KMS-11 (cell line): ENCODE measurements at regions not wholly inside any gene's neighbourhood (a gene's known extent, or its start where the extent isn't known, plus 50 kb on each side); places are given as distances from the start of the nearest gene placed in this dataset.

ENCODE experiments used
- H2AFZ ChIP-seq: fragments of 200-600 bp; sonication (generic); 2 replicates; pipeline ENCODE4 v1.6.1; 2016; ENCODE audit warnings: antibody characterized with exemption, mixed run types, low read depth
- H3K27ac ChIP-seq: fragments of 200-600 bp; sonication (generic); 2 replicates; pipeline ENCODE4 v1.6.1; 2016; ENCODE audit warnings: mild to moderate bottlenecking, mixed run types
- H3K27me3 ChIP-seq: fragments of 200-600 bp; sonication (generic); 2 replicates; pipeline ENCODE4 v1.6.1; 2017; ENCODE audit warnings: mild to moderate bottlenecking, low read depth, mixed run types, moderate library complexity; ENCODE audit not compliant: insufficient read depth
- H3K36me3 ChIP-seq: fragments of 200-600 bp; sonication (generic); 2 replicates; pipeline ENCODE4 v1.6.1; 2017; ENCODE audit warnings: mild to moderate bottlenecking, mixed run types; ENCODE audit not compliant: insufficient read depth
- H3K4me1 ChIP-seq: fragments of 200-600 bp; sonication (generic); 2 replicates; pipeline ENCODE4 v1.6.1; 2016; ENCODE audit warnings: mild to moderate bottlenecking, low read depth, mixed run types; ENCODE audit not compliant: poor library complexity, severe bottlenecking
- H3K4me2 ChIP-seq: fragments of 200-600 bp; sonication (generic); 2 replicates; pipeline ENCODE4 v1.7.0; 2016; ENCODE audit warnings: mild to moderate bottlenecking, mixed run types
- H3K4me3 ChIP-seq: fragments of 200-600 bp; sonication (generic); IDR thresholded peaks from 2 replicates; pipeline ENCODE4 v1.6.1; 2017; ENCODE audit warnings: low read depth, low read length, mixed read lengths; ENCODE audit not compliant: insufficient read depth
- H3K79me2 ChIP-seq: fragments of 200-600 bp; sonication (generic); 2 replicates; pipeline ENCODE4 v1.6.1; 2016; ENCODE audit warnings: low read depth, mixed run types; ENCODE audit not compliant: insufficient read depth
- H3K9ac ChIP-seq: fragments of 200-600 bp; sonication (generic); 2 replicates; pipeline ENCODE4 v1.6.1; 2016; ENCODE audit warnings: mild to moderate bottlenecking, mixed run types
- H4K20me1 ChIP-seq: fragments of 200-600 bp; sonication (generic); 2 replicates; pipeline ENCODE4 v1.6.1; 2016; ENCODE audit warnings: mild to moderate bottlenecking, mixed run types; ENCODE audit not compliant: insufficient read depth
- TF ChIP-seq, protein P1 (sequence below): fragments of 200-600 bp; sonication (generic); conservative IDR thresholded peaks from 2 replicates; pipeline ENCODE4 v1.6.1; 2017; ENCODE audit warnings: low read depth, mild to moderate bottlenecking, antibody characterized with exemption, low read length, moderate library complexity, mixed read lengths

DNA sequence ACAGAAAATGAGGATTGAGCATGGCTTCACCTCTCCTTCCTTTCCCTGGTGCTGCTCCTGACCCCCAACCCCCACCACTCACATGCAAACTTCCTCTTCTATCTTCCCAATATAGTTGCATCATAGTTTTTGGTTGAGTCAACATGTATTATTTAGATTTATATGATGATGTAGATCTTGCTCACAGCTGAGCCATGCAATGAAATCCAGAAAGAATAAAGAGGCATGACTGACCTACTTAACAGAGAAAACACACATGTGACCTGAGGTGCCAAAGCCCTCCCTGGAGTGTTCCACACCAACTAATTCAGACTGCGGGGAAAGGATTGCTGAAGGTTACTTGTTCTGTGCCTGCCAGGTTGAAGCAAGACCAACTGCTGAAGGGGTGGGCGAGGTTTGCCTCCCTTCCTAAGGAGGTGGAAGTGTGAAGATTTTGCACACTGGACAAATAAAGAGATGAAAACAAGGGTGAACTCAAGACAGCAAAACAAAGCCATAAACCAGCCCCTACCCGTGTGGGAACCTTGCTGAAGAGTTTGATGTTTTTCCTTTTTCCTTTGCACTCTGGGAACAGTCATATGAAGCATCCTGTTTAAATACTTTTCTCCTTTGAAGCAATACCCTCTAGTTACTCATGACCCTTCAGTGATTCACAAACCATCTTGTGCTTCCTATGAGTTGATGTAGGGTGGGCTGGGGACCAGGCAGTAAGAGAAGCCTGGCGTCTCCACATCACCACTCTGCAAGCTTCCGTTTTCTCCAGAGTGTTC lies 155.2 kb upstream of the UBE2E1 start:
- H3K4me2 ChIP-seq: peak overlapping the region; percentile 25; the same call in 1 of the 2 replicates
- H3K36me3 ChIP-seq: no peaks in the 10 kb centered on the region
- H3K79me2 ChIP-seq: no peaks in the 10 kb centered on the region
- TF ChIP-seq, protein P1, sequence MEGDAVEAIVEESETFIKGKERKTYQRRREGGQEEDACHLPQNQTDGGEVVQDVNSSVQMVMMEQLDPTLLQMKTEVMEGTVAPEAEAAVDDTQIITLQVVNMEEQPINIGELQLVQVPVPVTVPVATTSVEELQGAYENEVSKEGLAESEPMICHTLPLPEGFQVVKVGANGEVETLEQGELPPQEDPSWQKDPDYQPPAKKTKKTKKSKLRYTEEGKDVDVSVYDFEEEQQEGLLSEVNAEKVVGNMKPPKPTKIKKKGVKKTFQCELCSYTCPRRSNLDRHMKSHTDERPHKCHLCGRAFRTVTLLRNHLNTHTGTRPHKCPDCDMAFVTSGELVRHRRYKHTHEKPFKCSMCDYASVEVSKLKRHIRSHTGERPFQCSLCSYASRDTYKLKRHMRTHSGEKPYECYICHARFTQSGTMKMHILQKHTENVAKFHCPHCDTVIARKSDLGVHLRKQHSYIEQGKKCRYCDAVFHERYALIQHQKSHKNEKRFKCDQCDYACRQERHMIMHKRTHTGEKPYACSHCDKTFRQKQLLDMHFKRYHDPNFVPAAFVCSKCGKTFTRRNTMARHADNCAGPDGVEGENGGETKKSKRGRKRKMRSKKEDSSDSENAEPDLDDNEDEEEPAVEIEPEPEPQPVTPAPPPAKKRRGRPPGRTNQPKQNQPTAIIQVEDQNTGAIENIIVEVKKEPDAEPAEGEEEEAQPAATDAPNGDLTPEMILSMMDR: no peak
- H3K27ac ChIP-seq: no peak overlapping the region
- no peak overlapping the region for H3K9ac ChIP-seq
- H2AFZ ChIP-seq: no peak overlapping the region
- no peak overlapping the region for H3K4me3 ChIP-seq
- H3K4me1 ChIP-seq: peaks cover 69% of the 10 kb centered on the region
- H4K20me1 ChIP-seq: no peaks in the 10 kb centered on the region
- no peaks in the 10 kb centered on the region for H3K27me3 ChIP-seq

DNA sequence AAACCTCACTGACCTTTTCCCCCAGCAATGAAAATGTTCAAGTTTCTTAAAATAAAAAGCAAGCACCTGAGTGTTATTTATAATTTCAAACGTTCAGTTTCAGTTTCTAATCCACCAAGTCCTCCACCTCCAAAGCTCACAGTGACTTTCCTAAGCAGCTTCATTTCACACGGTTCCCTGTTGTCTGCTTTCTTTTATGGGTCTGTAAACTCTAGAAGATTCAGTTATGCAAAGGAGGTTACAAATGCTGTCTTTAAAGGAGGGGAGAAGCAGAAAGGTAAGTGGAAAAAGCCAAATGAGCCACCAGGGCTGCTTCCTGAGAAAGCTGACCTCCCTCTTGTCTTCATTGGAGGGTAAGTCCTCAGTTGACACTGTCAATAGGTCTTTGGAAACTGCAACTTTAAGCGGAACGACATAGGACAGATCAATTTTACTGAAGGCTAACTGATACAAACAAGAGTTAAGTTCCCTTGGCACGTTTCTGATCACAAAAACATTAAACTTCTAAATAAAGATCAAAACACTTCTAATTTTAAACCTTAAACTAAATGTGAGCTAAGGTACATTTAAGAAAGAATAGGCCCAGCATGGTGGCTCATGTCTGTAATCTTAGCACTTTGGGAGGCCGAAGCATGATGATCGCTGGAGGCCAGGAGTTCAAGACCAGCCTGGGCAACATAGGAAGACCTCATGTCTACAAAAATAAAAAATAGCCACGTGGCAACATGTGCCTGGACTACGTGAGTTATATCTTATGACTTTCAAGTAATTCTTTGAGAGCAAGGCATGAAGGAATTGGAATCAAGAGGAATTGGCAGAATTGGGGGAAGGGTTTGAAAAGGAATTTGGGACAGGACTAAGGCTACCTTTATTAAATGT lies 151.9 kb upstream of the UBE2E1 start:
- Histone ChIP-seq H3K79me2 (no peaks in the 10 kb centered on the region), H3K4me1 (peaks cover 83% of the 10 kb centered on the region), H3K9ac (peak overlapping the region; percentile 75), H4K20me1 (no peaks in the 10 kb centered on the region), H3K27me3 (no peaks in the 10 kb centered on the region), H3K36me3 (no peaks in the 10 kb centered on the region), H3K27ac (peak overlapping the region; percentile 95), H3K4me3 (no peak overlapping the region), H3K4me2 (peak overlapping the region; percentile 83), H2AFZ (peak overlapping the region; percentile 15; the same call in 1 of the 2 replicates)
- TF ChIP-seq, protein P1: no peak

DNA sequence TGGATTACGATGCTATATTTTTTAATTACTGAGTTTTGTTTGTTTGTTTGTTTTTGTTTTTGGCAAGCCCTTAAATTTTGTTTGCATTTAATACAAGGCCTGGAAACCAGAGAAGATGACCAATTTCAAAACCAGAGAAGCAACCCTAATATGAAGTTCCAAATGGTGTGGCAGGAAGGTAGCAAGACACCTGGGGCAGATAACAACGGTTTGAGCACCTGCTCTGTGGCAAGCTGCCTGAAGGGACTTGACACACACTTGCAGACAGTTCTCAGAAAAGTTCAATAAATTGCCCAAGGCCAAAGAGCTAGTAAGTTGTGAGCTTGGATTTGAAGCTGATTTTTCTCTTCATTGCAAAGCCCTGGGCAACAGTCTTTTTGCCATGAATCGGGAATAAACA lies 151.2 kb upstream of the UBE2E1 start:
- Histone ChIP-seq H3K9ac (peak overlapping the region; percentile 75), H3K79me2 (no peaks in the 10 kb centered on the region), H4K20me1 (no peaks in the 10 kb centered on the region), H3K36me3 (no peaks in the 10 kb centered on the region), H3K4me3 (no peak overlapping the region), H2AFZ (peak overlapping the region; percentile 15; the same call in 1 of the 2 replicates), H3K4me1 (peaks cover 83% of the 10 kb centered on the region), H3K27ac (peak overlapping the region; percentile 95), H3K4me2 (peak overlapping the region; percentile 83), H3K27me3 (no peaks in the 10 kb centered on the region)
- TF ChIP-seq, protein P1: no peak

DNA sequence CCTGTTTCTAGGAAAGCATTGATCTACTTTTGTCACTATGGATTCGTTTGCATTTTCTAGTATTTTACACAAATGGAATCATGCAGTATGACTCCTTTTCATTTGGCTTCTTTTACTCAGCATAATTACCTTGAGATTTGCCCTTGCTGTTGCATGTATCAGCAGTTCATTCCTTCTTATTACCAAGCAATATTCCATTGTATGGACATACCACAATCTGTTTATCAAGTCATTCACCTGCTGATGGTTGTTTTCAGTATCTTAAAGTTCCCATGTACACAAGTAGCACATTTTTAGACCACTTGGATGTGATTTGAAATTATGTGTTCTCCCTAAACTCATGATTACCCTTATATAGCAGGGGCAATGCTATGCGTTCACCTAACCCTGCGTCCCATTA lies 150.0 kb upstream of the UBE2E1 start:
- Histone ChIP-seq H3K4me3 (no peak overlapping the region), H3K27ac (peak overlapping the region; percentile 95), H3K9ac (no peak overlapping the region), H4K20me1 (no peaks in the 10 kb centered on the region), H3K27me3 (no peaks in the 10 kb centered on the region), H3K4me1 (peaks cover 83% of the 10 kb centered on the region), H2AFZ (no peak overlapping the region), H3K36me3 (no peaks in the 10 kb centered on the region), H3K4me2 (peak overlapping the region; percentile 83; the same call in 1 of the 2 replicates), H3K79me2 (no peaks in the 10 kb centered on the region)
- TF ChIP-seq, protein P1: no peak
